HepG2 (cell line): ENCODE measurements at regions not wholly inside any gene's neighbourhood (a gene's known extent, or its start where the extent isn't known, plus 50 kb on each side); places are given as distances from the start of the nearest gene placed in this dataset.

Experiments used
- ATAC-seq: fragments of 200-7000 bp; cut with Tn5 transposase; 3 replicates; pipeline ENCODE4 v1.9.1; 2020; ENCODE audit warnings: mild to moderate bottlenecking, moderate library complexity
- BruUV-seq: library from RNA; stranded (reverse); fragments of 400-500 nt; replicated peaks from 2 replicates; lab custom pipeline; 2021; lab: Mats Ljungman, UMichigan
- CTCF ChIA-PET: fragments of 300-600 bp; formaldehyde crosslinking; extraction: SDS; loops from one replicate; lab custom pipeline; 2021; ENCODE audit warnings: low total read pairs, inconsistent platforms, low intra/inter-chr PET ratio; lab: Yijun Ruan, JAX
- POLR2A ChIA-PET: fragments of 350-600 bp; sonication (Branson Sonifier 250); formaldehyde crosslinking; loops from one replicate; lab custom pipeline; 2020; ENCODE audit warnings: antibody characterized with exemption, inconsistent platforms; lab: Yijun Ruan, JAX
- DNase-seq: peaks from one replicate; pipeline ENCODE4 v3.0.0-alpha.2; 2015; ENCODE audit warnings: low spot score
- FAIRE-seq: peaks from 3 replicates; lab custom pipeline; 2011; peaks lifted over from hg19 to GRCh38; lab: Jason Lieb, UNC
- H2AFZ ChIP-seq: one replicate; pipeline ENCODE4 v1.6.1; 2011; ENCODE audit warnings: low read length, inconsistent platforms
- H3K27ac ChIP-seq: fragments of 300-600 bp; 3 replicates; pipeline ENCODE4 v1.8.0; 2011; ENCODE audit warnings: mixed run types, mild to moderate bottlenecking, mixed read lengths, low read length, inconsistent platforms; ENCODE audit not compliant: insufficient read depth; ENCODE audit errors: extremely low read length
- H3K27me3 ChIP-seq, 2 experiments: fragments of 200-600 bp in 1 of 2; 2 replicates in 1 of 2; 3 replicates in 1 of 2; pipeline versions ENCODE4 v1.6.0 to v1.8.0; 2011; ENCODE audit warnings: low read length in 2 of 2, mild to moderate bottlenecking in 2 of 2, moderate library complexity in 2 of 2, inconsistent platforms in 1 of 2; ENCODE audit not compliant: insufficient read depth in 2 of 2, control insufficient read depth in 1 of 2
- H3K36me3 ChIP-seq, 2 experiments: fragments of 200-600 bp in 1 of 2; replicated peaks in 1 of 2; 2 replicates in 1 of 2; 3 replicates in 1 of 2; pipeline versions ENCODE4 v1.5.1 to v1.8.0; 2011; ENCODE audit warnings: low read length in 2 of 2, inconsistent platforms in 1 of 2; ENCODE audit not compliant: insufficient read depth in 2 of 2, control insufficient read depth in 1 of 2
- H3K4me1 ChIP-seq: 2 replicates; pipeline ENCODE4 v1.5.1; 2012; ENCODE audit warnings: low read length, inconsistent platforms; ENCODE audit not compliant: insufficient read depth
- H3K4me2 ChIP-seq: 2 replicates; pipeline ENCODE4 v1.6.0; 2011; ENCODE audit warnings: low read depth, low read length, inconsistent platforms
- H3K4me3 ChIP-seq, 3 experiments: fragments of 200-600 bp in 1 of 3; sonication (generic), shearing (Covaris generic) in 1 of 3; replicated peaks in 1 of 3; 2 replicates each; pipeline ENCODE4 v1.5.1; 2011 to 2016; ENCODE audit warnings: low read length in 3 of 3, inconsistent platforms in 2 of 3, low read depth in 2 of 3, mild to moderate bottlenecking in 2 of 3, control low read depth in 1 of 3, mixed read lengths in 1 of 3; ENCODE audit not compliant: insufficient read depth in 1 of 3
- H3K79me2 ChIP-seq: one replicate; pipeline ENCODE4 v1.6.1; 2011; ENCODE audit warnings: low read length, inconsistent platforms; ENCODE audit not compliant: insufficient read depth
- H3K9ac ChIP-seq: 2 replicates; pipeline ENCODE4 v1.6.0; 2011; ENCODE audit warnings: mild to moderate bottlenecking, low read depth, low read length, inconsistent platforms; ENCODE audit not compliant: insufficient read depth
- H3K9me3 ChIP-seq: 2 replicates; pipeline ENCODE4 v1.5.1; 2012; ENCODE audit warnings: mild to moderate bottlenecking, low read length
- H4K20me1 ChIP-seq: 2 replicates; pipeline ENCODE4 v1.6.0; 2011; ENCODE audit warnings: inconsistent platforms, mild to moderate bottlenecking, low read length, moderate library complexity; ENCODE audit not compliant: insufficient read depth
- MAFG ChIP-seq: sonication (generic); formaldehyde crosslinking; IDR thresholded peaks from 2 replicates; pipeline ENCODE4 v1.5.1; 2020; ENCODE audit warnings: mild to moderate bottlenecking, missing genetic modification reagents
- NCOA5 ChIP-seq: sonication (generic); formaldehyde crosslinking; IDR thresholded peaks from 2 replicates; pipeline ENCODE4 v1.4.0; 2020; ENCODE audit warnings: missing genetic modification reagents
- PCBP1 ChIP-seq: fragments of 200-400 bp; formaldehyde crosslinking; IDR thresholded peaks from 2 replicates; pipeline ENCODE4 v1.6.1; 2017; ENCODE audit warnings: mild to moderate bottlenecking, low read depth, low read length, borderline replicate concordance
- POGZ ChIP-seq: sonication (generic); formaldehyde crosslinking; IDR thresholded peaks from 2 replicates; pipeline ENCODE4 v1.4.0; 2020; ENCODE audit warnings: mild to moderate bottlenecking, missing genetic modification reagents
- RNF2 ChIP-seq: fragments of 450-650 bp; conservative IDR thresholded peaks from 2 replicates; pipeline ENCODE4 v1.6.1; 2016; ENCODE audit warnings: low read depth
- SALL1 ChIP-seq: sonication (generic); formaldehyde crosslinking; IDR thresholded peaks from 2 replicates; pipeline ENCODE4 v1.8.0; 2022; ENCODE audit warnings: mild to moderate bottlenecking, missing genetic modification reagents
- ZNF329 ChIP-seq: sonication (generic); formaldehyde crosslinking; IDR thresholded peaks from 2 replicates; pipeline ENCODE4 v1.9.0; 2021; ENCODE audit warnings: low read depth, mild to moderate bottlenecking, missing genetic modification reagents
- in situ Hi-C: cut with HindIII; loops from 2 replicates; pipeline ENCODE4 v1.10.0; 2017; ENCODE audit warnings: low pct_unique_long_range_greater_than_20kb; ENCODE audit not compliant: extremely low pct_ligation_motif_present
- intact Hi-C: fragments of 100-400 bp; cut with micrococcal nuclease; formaldehyde crosslinking; loops from one replicate; pipeline ENCODE4 v1.10.0; 2022; ENCODE audit not compliant: unreplicated experiment
- TF ChIP-seq, protein P1 (sequence below): sonication (generic); formaldehyde crosslinking; IDR thresholded peaks from 2 replicates; pipeline ENCODE4 v1.9.0; 2021; ENCODE audit warnings: mild to moderate bottlenecking, missing genetic modification reagents
- TF ChIP-seq, protein P2 (sequence below): sonication (generic); formaldehyde crosslinking; IDR thresholded peaks from 2 replicates; pipeline ENCODE4 v1.5.1; 2020; ENCODE audit warnings: missing genetic modification reagents, mild to moderate bottlenecking, borderline replicate concordance
- TF ChIP-seq, protein P3 (sequence below): sonication (generic); formaldehyde crosslinking; IDR thresholded peaks from 2 replicates; pipeline ENCODE4 v1.4.0; 2020; ENCODE audit warnings: missing genetic modification reagents, borderline replicate concordance
- TF ChIP-seq, protein P4 (sequence below): IDR thresholded peaks from 2 replicates; pipeline ENCODE4 v1.6.1; 2012; ENCODE audit warnings: low read length, improper control_type of control experiment

DNA sequence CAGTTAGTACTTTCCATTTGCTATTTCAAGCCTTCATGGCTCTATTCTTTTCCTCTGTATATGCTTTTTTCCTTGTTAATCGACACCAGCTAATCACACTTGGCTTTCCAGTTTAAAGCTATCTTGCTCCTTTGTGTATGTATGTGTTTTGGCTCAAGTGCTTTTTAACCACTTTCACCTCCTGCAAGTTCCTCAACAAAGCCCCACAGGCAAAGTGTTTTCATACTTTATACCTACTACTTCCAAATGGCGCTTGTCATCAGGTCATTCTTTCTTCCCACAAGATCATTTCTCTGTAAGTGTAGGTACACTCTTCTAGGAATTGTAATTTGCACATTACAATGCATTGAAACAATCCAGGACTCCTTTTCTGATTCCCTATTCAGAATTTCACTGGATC lies 64.0 kb upstream of the FIGN start (continued):
- TF ChIP-seq, protein P1, sequence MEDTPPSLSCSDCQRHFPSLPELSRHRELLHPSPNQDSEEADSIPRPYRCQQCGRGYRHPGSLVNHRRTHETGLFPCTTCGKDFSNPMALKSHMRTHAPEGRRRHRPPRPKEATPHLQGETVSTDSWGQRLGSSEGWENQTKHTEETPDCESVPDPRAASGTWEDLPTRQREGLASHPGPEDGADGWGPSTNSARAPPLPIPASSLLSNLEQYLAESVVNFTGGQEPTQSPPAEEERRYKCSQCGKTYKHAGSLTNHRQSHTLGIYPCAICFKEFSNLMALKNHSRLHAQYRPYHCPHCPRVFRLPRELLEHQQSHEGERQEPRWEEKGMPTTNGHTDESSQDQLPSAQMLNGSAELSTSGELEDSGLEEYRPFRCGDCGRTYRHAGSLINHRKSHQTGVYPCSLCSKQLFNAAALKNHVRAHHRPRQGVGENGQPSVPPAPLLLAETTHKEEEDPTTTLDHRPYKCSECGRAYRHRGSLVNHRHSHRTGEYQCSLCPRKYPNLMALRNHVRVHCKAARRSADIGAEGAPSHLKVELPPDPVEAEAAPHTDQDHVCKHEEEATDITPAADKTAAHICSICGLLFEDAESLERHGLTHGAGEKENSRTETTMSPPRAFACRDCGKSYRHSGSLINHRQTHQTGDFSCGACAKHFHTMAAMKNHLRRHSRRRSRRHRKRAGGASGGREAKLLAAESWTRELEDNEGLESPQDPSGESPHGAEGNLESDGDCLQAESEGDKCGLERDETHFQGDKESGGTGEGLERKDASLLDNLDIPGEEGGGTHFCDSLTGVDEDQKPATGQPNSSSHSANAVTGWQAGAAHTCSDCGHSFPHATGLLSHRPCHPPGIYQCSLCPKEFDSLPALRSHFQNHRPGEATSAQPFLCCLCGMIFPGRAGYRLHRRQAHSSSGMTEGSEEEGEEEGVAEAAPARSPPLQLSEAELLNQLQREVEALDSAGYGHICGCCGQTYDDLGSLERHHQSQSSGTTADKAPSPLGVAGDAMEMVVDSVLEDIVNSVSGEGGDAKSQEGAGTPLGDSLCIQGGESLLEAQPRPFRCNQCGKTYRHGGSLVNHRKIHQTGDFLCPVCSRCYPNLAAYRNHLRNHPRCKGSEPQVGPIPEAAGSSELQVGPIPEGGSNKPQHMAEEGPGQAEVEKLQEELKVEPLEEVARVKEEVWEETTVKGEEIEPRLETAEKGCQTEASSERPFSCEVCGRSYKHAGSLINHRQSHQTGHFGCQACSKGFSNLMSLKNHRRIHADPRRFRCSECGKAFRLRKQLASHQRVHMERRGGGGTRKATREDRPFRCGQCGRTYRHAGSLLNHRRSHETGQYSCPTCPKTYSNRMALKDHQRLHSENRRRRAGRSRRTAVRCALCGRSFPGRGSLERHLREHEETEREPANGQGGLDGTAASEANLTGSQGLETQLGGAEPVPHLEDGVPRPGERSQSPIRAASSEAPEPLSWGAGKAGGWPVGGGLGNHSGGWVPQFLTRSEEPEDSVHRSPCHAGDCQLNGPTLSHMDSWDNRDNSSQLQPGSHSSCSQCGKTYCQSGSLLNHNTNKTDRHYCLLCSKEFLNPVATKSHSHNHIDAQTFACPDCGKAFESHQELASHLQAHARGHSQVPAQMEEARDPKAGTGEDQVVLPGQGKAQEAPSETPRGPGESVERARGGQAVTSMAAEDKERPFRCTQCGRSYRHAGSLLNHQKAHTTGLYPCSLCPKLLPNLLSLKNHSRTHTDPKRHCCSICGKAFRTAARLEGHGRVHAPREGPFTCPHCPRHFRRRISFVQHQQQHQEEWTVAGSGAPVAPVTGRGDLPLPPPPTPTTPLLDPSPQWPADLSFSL (CRISPR knock-in tag), result no peak
- TF ChIP-seq MAFG (no peak), RNF2 (no peak), SALL1 (CRISPR knock-in tag) (no peak), POGZ (CRISPR knock-in tag) (no peak)

DNA sequence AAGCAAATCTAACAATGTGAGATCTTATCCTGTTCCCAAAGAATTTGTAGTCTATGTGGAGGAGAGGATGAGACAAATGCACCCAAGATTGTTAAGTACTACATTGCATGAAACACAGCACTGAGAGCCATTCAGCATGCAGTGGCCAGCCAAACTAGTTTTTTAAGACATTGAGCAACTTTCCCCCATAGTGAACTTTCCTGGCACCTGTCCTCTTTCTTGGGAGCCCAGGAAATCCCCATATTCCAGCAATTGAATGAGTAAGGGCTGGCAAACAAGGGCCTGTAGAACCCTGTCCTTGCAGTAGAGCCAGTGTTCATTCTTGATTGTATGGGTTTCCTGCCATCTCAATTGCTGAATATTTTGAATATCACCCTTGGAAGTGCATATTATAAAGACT lies 58.8 kb upstream of the FIGN start:
- Histone ChIP-seq H4K20me1 (no peaks in the 10 kb centered on the region), H3K27ac (no peak overlapping the region), H3K4me1 (no peaks in the 10 kb centered on the region), H3K4me3 (no peak overlapping the region), H3K36me3 (no peaks in the 10 kb centered on the region), H3K27me3 (no peaks in the 10 kb centered on the region), H2AFZ (no peak overlapping the region), H3K9ac (no peak overlapping the region), H3K4me2 (no peak overlapping the region), H3K79me2 (no peaks in the 10 kb centered on the region), H3K9me3 (no peaks in the 10 kb centered on the region)
- CTCF ChIA-PET, result no interaction called here
- no peak for FAIRE-seq
- in situ Hi-C loops, result no loop called here
- DNase-seq, result no peak
- no TSS peak for BruUV-seq
- ATAC-seq, result no peak
- POLR2A ChIA-PET, result no interaction called here
- intact Hi-C loops, result no loop called here
- TF ChIP-seq, protein P2, sequence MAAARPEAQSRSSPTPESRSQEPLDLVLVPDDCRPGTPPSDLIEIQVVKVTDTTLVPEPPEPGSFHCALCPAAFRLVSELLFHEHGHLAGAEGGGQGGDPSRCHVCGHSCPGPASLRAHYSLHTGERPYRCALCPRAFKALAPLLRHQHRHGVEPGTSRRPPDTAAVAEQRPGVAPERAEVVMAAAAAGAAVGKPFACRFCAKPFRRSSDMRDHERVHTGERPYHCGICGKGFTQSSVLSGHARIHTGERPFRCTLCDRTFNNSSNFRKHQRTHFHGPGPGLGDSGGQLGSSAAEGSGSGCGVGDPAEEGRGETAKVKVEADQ (CRISPR knock-in tag), result no peak
- TF ChIP-seq NCOA5 (CRISPR knock-in tag), result no peak
- TF ChIP-seq, protein P3, sequence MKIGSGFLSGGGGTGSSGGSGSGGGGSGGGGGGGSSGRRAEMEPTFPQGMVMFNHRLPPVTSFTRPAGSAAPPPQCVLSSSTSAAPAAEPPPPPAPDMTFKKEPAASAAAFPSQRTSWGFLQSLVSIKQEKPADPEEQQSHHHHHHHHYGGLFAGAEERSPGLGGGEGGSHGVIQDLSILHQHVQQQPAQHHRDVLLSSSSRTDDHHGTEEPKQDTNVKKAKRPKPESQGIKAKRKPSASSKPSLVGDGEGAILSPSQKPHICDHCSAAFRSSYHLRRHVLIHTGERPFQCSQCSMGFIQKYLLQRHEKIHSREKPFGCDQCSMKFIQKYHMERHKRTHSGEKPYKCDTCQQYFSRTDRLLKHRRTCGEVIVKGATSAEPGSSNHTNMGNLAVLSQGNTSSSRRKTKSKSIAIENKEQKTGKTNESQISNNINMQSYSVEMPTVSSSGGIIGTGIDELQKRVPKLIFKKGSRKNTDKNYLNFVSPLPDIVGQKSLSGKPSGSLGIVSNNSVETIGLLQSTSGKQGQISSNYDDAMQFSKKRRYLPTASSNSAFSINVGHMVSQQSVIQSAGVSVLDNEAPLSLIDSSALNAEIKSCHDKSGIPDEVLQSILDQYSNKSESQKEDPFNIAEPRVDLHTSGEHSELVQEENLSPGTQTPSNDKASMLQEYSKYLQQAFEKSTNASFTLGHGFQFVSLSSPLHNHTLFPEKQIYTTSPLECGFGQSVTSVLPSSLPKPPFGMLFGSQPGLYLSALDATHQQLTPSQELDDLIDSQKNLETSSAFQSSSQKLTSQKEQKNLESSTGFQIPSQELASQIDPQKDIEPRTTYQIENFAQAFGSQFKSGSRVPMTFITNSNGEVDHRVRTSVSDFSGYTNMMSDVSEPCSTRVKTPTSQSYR (CRISPR knock-in tag), result no peak
- no peak for TF ChIP-seq PCBP1
- TF ChIP-seq ZNF329 (CRISPR knock-in tag), result no peak
- TF ChIP-seq, protein P4, sequence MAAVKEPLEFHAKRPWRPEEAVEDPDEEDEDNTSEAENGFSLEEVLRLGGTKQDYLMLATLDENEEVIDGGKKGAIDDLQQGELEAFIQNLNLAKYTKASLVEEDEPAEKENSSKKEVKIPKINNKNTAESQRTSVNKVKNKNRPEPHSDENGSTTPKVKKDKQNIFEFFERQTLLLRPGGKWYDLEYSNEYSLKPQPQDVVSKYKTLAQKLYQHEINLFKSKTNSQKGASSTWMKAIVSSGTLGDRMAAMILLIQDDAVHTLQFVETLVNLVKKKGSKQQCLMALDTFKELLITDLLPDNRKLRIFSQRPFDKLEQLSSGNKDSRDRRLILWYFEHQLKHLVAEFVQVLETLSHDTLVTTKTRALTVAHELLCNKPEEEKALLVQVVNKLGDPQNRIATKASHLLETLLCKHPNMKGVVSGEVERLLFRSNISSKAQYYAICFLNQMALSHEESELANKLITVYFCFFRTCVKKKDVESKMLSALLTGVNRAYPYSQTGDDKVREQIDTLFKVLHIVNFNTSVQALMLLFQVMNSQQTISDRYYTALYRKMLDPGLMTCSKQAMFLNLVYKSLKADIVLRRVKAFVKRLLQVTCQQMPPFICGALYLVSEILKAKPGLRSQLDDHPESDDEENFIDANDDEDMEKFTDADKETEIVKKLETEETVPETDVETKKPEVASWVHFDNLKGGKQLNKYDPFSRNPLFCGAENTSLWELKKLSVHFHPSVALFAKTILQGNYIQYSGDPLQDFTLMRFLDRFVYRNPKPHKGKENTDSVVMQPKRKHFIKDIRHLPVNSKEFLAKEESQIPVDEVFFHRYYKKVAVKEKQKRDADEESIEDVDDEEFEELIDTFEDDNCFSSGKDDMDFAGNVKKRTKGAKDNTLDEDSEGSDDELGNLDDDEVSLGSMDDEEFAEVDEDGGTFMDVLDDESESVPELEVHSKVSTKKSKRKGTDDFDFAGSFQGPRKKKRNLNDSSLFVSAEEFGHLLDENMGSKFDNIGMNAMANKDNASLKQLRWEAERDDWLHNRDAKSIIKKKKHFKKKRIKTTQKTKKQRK, result no peak
